Panc1 (cell line): ENCODE measurements at regions not wholly inside any gene's neighbourhood (a gene's known extent, or its start where the extent isn't known, plus 50 kb on each side); places are given as distances from the start of the nearest gene placed in this dataset.

Source experiments
- ATAC-seq: fragments of 200-7000 bp; cut with Tn5 transposase; 2 replicates; pipeline ENCODE4 v1.9.1; 2020; ENCODE audit warnings: mild to moderate bottlenecking, moderate library complexity
- BruUV-seq: library from RNA; stranded (reverse); fragments of 400-500 nt; replicated peaks from 2 replicates; lab custom pipeline; 2021; lab: Mats Ljungman, UMichigan
- CTCF ChIA-PET: fragments of 300-600 bp; sonication (Branson Sonifier 250); formaldehyde crosslinking; loops from one replicate; lab custom pipeline; 2022; ENCODE audit warnings: antibody characterized with exemption; lab: Charles Lee
- POLR2A ChIA-PET: fragments of 300-600 bp; sonication (Branson Sonifier 250); formaldehyde crosslinking; loops from one replicate; lab custom pipeline; 2022; ENCODE audit warnings: antibody characterized with exemption; lab: Charles Lee
- DNase-seq: peaks from one replicate; pipeline ENCODE4 v3.0.0-alpha.2; 2010; ENCODE audit warnings: low read depth, low spot score
- H3K27ac ChIP-seq: 2 replicates; pipeline ENCODE4 v1.5.1; 2011; ENCODE audit warnings: mild to moderate bottlenecking, low read length, inconsistent platforms
- H3K27me3 ChIP-seq: fragments of 200-500 bp; sonication (Bioruptor generic); 2 replicates; pipeline ENCODE4 v1.6.0; 2014; ENCODE audit warnings: low read length, inconsistent platforms; ENCODE audit not compliant: control insufficient read depth, insufficient read depth
- H3K36me3 ChIP-seq: fragments of 200-500 bp; sonication (Bioruptor generic); 2 replicates; pipeline ENCODE4 v1.5.1; 2014; ENCODE audit warnings: inconsistent platforms, mild to moderate bottlenecking, low read length, moderate library complexity; ENCODE audit not compliant: control insufficient read depth, insufficient read depth
- H3K4me1 ChIP-seq: 2 replicates; pipeline ENCODE4 v1.5.1; 2011; ENCODE audit warnings: inconsistent platforms, mild to moderate bottlenecking, low read length, moderate library complexity; ENCODE audit not compliant: control insufficient read depth, insufficient read depth
- H3K4me3 ChIP-seq, 2 experiments: 2 replicates each; pipeline ENCODE4 v1.5.1; 2011 to 2012; ENCODE audit warnings: low read depth in 2 of 2, low read length in 2 of 2, mild to moderate bottlenecking in 2 of 2, inconsistent platforms in 1 of 2, moderate library complexity in 1 of 2
- H3K9me3 ChIP-seq: fragments of 200-500 bp; sonication (Bioruptor generic); 2 replicates; pipeline ENCODE4 v1.5.1; 2014; ENCODE audit warnings: low read depth, mild to moderate bottlenecking, inconsistent platforms, low read length, moderate library complexity; ENCODE audit not compliant: control insufficient read depth, insufficient read depth
- POLR2AphosphoS5 ChIP-seq: IDR thresholded peaks from 2 replicates; pipeline ENCODE4 v1.6.1; 2012; ENCODE audit warnings: mild to moderate bottlenecking, low read depth, low read length, moderate library complexity
- SIN3A ChIP-seq: IDR thresholded peaks from 2 replicates; pipeline ENCODE4 v1.6.1; 2012; ENCODE audit warnings: low read depth, mild to moderate bottlenecking, low read length, moderate library complexity, borderline replicate concordance; ENCODE audit not compliant: insufficient read depth
- TCF7L2 ChIP-seq: IDR thresholded peaks from 2 replicates; pipeline ENCODE4 v1.6.1; 2011; ENCODE audit warnings: mild to moderate bottlenecking, low read depth, low read length, inconsistent platforms
- in situ Hi-C: cut with HindIII; loops from 2 replicates; pipeline ENCODE4 v1.10.0; 2016; ENCODE audit warnings: low sequenced_read_pairs, low pct_unique_long_range_greater_than_20kb
- intact Hi-C: fragments of 100-400 bp; cut with micrococcal nuclease; formaldehyde crosslinking; loops from one replicate; pipeline ENCODE4 v1.10.0; 2022; ENCODE audit not compliant: unreplicated experiment
- TF ChIP-seq, protein P1 (sequence below): fragments of 450-650 bp; IDR thresholded peaks from 2 replicates; pipeline ENCODE4 v1.5.1; 2017; ENCODE audit warnings: mild to moderate bottlenecking
- TF ChIP-seq, protein P2 (sequence below), 2 experiments: IDR thresholded peaks; 2 replicates each; pipeline ENCODE4 v1.6.1; 2011 to 2012; ENCODE audit warnings: low read depth in 2 of 2, control low read depth in 1 of 2, low read length in 1 of 2, mild to moderate bottlenecking in 1 of 2, moderate library complexity in 1 of 2; ENCODE audit not compliant: insufficient read depth in 1 of 2

DNA sequence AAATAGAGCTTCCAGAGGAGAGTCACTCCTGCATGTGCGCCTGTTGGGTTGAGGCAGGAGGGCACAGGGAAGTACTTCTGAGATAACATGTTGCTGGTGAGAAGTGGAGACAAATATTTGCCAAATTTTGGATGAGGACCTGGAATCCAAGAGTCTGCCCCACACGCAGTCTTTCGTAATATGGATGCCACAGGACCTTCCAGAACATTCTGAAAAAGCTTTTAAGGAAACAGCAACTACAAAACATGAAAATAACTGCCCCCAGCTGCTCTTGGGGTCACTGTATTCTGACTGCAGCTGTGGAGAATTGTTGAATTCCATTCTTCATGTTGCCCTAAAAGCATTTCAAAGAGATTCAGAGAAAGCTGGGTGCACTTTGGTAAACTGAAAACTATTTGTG lies 227.5 kb downstream of the C1D start:
- intact Hi-C loops = no loop called here

DNA sequence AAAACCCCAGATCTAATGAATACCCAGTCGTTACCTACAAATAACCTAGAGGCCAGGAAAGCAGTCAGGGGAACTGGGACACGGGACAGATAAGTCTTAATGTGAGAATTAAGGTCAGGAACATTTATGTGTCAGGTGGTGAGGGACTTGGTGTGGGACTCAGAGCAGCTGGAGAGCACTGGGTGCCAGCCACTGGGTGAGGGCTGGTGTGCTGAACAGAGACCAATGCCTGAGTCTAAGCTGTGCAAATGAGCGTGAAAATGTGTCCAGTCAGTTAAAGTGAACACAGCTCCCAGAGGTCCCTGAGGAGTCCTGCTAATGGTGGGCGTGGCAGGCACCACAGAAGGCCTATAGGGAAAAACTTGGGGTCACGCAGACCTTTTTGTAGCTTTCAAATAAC lies 225.9 kb downstream of the C1D start:
- intact Hi-C loops = no loop called here
- TF ChIP-seq TCF7L2 = no peak
- TF ChIP-seq SIN3A = no peak
- TF ChIP-seq, protein P1, sequence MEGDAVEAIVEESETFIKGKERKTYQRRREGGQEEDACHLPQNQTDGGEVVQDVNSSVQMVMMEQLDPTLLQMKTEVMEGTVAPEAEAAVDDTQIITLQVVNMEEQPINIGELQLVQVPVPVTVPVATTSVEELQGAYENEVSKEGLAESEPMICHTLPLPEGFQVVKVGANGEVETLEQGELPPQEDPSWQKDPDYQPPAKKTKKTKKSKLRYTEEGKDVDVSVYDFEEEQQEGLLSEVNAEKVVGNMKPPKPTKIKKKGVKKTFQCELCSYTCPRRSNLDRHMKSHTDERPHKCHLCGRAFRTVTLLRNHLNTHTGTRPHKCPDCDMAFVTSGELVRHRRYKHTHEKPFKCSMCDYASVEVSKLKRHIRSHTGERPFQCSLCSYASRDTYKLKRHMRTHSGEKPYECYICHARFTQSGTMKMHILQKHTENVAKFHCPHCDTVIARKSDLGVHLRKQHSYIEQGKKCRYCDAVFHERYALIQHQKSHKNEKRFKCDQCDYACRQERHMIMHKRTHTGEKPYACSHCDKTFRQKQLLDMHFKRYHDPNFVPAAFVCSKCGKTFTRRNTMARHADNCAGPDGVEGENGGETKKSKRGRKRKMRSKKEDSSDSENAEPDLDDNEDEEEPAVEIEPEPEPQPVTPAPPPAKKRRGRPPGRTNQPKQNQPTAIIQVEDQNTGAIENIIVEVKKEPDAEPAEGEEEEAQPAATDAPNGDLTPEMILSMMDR = no peak
- TF ChIP-seq POLR2AphosphoS5 = no peak
- TF ChIP-seq, protein P2, sequence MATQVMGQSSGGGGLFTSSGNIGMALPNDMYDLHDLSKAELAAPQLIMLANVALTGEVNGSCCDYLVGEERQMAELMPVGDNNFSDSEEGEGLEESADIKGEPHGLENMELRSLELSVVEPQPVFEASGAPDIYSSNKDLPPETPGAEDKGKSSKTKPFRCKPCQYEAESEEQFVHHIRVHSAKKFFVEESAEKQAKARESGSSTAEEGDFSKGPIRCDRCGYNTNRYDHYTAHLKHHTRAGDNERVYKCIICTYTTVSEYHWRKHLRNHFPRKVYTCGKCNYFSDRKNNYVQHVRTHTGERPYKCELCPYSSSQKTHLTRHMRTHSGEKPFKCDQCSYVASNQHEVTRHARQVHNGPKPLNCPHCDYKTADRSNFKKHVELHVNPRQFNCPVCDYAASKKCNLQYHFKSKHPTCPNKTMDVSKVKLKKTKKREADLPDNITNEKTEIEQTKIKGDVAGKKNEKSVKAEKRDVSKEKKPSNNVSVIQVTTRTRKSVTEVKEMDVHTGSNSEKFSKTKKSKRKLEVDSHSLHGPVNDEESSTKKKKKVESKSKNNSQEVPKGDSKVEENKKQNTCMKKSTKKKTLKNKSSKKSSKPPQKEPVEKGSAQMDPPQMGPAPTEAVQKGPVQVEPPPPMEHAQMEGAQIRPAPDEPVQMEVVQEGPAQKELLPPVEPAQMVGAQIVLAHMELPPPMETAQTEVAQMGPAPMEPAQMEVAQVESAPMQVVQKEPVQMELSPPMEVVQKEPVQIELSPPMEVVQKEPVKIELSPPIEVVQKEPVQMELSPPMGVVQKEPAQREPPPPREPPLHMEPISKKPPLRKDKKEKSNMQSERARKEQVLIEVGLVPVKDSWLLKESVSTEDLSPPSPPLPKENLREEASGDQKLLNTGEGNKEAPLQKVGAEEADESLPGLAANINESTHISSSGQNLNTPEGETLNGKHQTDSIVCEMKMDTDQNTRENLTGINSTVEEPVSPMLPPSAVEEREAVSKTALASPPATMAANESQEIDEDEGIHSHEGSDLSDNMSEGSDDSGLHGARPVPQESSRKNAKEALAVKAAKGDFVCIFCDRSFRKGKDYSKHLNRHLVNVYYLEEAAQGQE (IDR thresholded peaks at IDR 0.05; ENCODE audit: insufficient read depth in 1 of 2, low read depth in 2 of 2, low read length in 1 of 2) = no peak
- BruUV-seq = no TSS peak
- ATAC-seq (no peak), DNase-seq (no peak)
- in situ Hi-C loops = no loop called here
- CTCF ChIA-PET = no interaction called here
- H3K4me1 ChIP-seq = no peaks in the 10 kb centered on the region
- no peaks in the 10 kb centered on the region for H3K9me3 ChIP-seq
- no peak overlapping the region for H3K27ac ChIP-seq
- POLR2A ChIA-PET = no interaction called here
- no peak overlapping the region for H3K4me3 ChIP-seq
- H3K27me3 ChIP-seq = no peaks in the 10 kb centered on the region
- no peaks in the 10 kb centered on the region for H3K36me3 ChIP-seq

More for the DNA sequence above, 227.5 kb downstream of the C1D start:
- ATAC-seq = no peak
- in situ Hi-C loops = no loop called here
- H3K4me1 ChIP-seq = no peaks in the 10 kb centered on the region
- H3K36me3 ChIP-seq = no peaks in the 10 kb centered on the region
- no peak overlapping the region for H3K27ac ChIP-seq
- no peak overlapping the region for H3K4me3 ChIP-seq
- ChIA-PET CTCF (interaction anchor here (0.7 kb wide), 1 partner anchor 1529 kb away, joined by 12 read pairs; no protein-coding TSS in a partner anchor), POLR2A (no interaction called here)
- BruUV-seq = no TSS peak
- no peaks in the 10 kb centered on the region for H3K27me3 ChIP-seq
- DNase-seq = no peak
- no peaks in the 10 kb centered on the region for H3K9me3 ChIP-seq
- TF ChIP-seq TCF7L2 (no peak), SIN3A (no peak), POLR2AphosphoS5 (no peak)
- TF ChIP-seq, protein P2 (IDR thresholded peaks at IDR 0.05; ENCODE audit: insufficient read depth in 1 of 2, low read depth in 2 of 2, low read length in 1 of 2) = no peak
- TF ChIP-seq, protein P1 = no peak
